ENCODE measurements at regions not wholly inside any gene's neighbourhood (a gene's known extent, or its start where the extent isn't known, plus 50 kb on each side); places are given as distances from the start of the nearest gene placed in this dataset.
A peak's percentile ranks its signal among the peaks of the same experiment; 100 is the strongest.

GRCh38 chr5:129821477-129822131, 73.7 kb downstream of the MINAR2 start:
- DNase-seq (ENCODE audit: low read depth, low spot score): no peak

- DNase-seq (ENCODE audit: low read depth, low spot score): no peak
Measured at GRCh38 chr5:129830288-129830687, 74.0 kb upstream of the CHSY3 start.

- no peak for DNase-seq (ENCODE audit: low read depth, low spot score)
Measured at GRCh38 chr5:129836321-129836720, 67.9 kb upstream of the CHSY3 start.

GRCh38 chr5:129844764-129845163, 59.5 kb upstream of the CHSY3 start:
- DNase-seq (ENCODE audit: low read depth, low spot score): no peak

- peak; percentile 30 for DNase-seq (ENCODE audit: low read depth, low spot score)
Measured at GRCh38 chr5:129852747-129853352, 51.4 kb upstream of the CHSY3 start.

- DNase-seq (ENCODE audit: low read depth, low spot score): no peak
Measured at GRCh38 chr5:129853588-129853987, 50.7 kb upstream of the CHSY3 start.
